Sigmoid colon (tissue), 6 donors: ENCODE measurements at regions not wholly inside any gene's neighbourhood (a gene's known extent, or its start where the extent isn't known, plus 50 kb on each side); places are given as distances from the start of the nearest gene placed in this dataset.
"Not testable (repeated sequence)": the region's sequence is repeated elsewhere in the genome, so short reads cannot be mapped to it uniquely, and the experiment has no call there.

Experiments
- DNase-seq: peaks from one replicate; pipeline ENCODE4 v3.0.0-alpha.2; 2019
- H3K27ac ChIP-seq, 4 donors: fragments of 200-600 bp; sonication (generic); one replicate each; pipeline ENCODE4 v1.5.1; 2016 to 2019; ENCODE audit warnings: mild to moderate bottlenecking in 1 of 4
- H3K27me3 ChIP-seq, 3 donors: fragments of 200-600 bp; sonication (generic); one replicate each; pipeline ENCODE4 v1.5.1; 2019; ENCODE audit warnings: mild to moderate bottlenecking in 1 of 3
- H3K36me3 ChIP-seq, 4 donors: fragments of 200-600 bp; sonication (generic); one replicate each; pipeline ENCODE4 v1.5.1; 2016 to 2019
- H3K4me1 ChIP-seq, 4 donors: fragments of 200-600 bp; sonication (generic); one replicate each; pipeline ENCODE4 v1.5.1; 2017 to 2019
- H3K4me3 ChIP-seq, 4 donors: fragments of 200-600 bp; sonication (generic); one replicate each; pipeline ENCODE4 v1.5.1; 2017 to 2019; ENCODE audit warnings: mild to moderate bottlenecking in 2 of 4, moderate library complexity in 1 of 4
- H3K9me3 ChIP-seq, 4 donors: fragments of 200-600 bp in 3 of 4; sonication (generic) in 3 of 4; one replicate each; pipeline versions ENCODE4 v1.5.1 to v1.6.1; 2013 to 2019
- CTCF ChIP-seq, 4 experiments: fragments of 450-650 bp in 3 of 4; fragments of 200-600 bp in 1 of 4; IDR thresholded peaks; one replicate each; pipeline ENCODE4 v1.5.1; 2016 to 2019; ENCODE audit warnings: antibody characterized with exemption in 4 of 4, mild to moderate bottlenecking in 3 of 4, moderate library complexity in 2 of 4
- EP300 ChIP-seq, 4 donors: sonication (generic); formaldehyde crosslinking; IDR thresholded peaks; one replicate each; pipeline ENCODE4 v1.6.1; 2017; ENCODE audit warnings: antibody characterized with exemption in 4 of 4
- POLR2A ChIP-seq, 2 donors: fragments of 450-650 bp; IDR thresholded peaks; one replicate each; pipeline ENCODE4 v1.6.1; 2016; ENCODE audit warnings: antibody characterized with exemption in 2 of 2, mild to moderate bottlenecking in 2 of 2, moderate library complexity in 2 of 2
- POLR2AphosphoS5 ChIP-seq, 4 donors: sonication (generic); formaldehyde crosslinking; IDR thresholded peaks; one replicate each; pipeline ENCODE4 v1.6.1; 2017; ENCODE audit warnings: antibody characterized with exemption in 4 of 4
- WGBS, 2 donors: extraction: QIAGEN DNeasy Blood & Tissue Kit; methylation state at CpG; one replicate each; pipeline ENCODE4 v1.1.7; 2013; 5-methylcytosine and 5-hydroxymethylcytosine counted together
- intact Hi-C: fragments of 100-400 bp; cut with DNase I; formaldehyde crosslinking; loops from one replicate; pipeline ENCODE4 v1.15.1; 2023
- donor health status: healthy with polysubstance abuse.
- donor health status: healthy.

GRCh38 chr6:50998905-50999304, 180.2 kb downstream of the TFAP2B start:
- Histone ChIP-seq H3K27ac (no peak overlapping the region), H3K27me3 (no peaks in the 10 kb centered on the region), H3K9me3 (no peaks in the 10 kb centered on the region), H3K36me3 (no peaks in the 10 kb centered on the region), H3K4me1 (no peaks in the 10 kb centered on the region), H3K4me3 (no peak overlapping the region)
- whole genome bisulfite sequencing, 2 donors, result 66 to 84% methylated on average over 1 of the region's 1 CpG
- intact Hi-C loops, result no loop called here
- no peak for DNase-seq
- TF ChIP-seq POLR2A (IDR thresholded peaks at IDR 0.05) (no peak), EP300 (IDR thresholded peaks at IDR 0.05) (no peak), POLR2AphosphoS5 (IDR thresholded peaks at IDR 0.05) (no peak), CTCF (IDR thresholded peaks at IDR 0.05) (no peak)

DNA sequence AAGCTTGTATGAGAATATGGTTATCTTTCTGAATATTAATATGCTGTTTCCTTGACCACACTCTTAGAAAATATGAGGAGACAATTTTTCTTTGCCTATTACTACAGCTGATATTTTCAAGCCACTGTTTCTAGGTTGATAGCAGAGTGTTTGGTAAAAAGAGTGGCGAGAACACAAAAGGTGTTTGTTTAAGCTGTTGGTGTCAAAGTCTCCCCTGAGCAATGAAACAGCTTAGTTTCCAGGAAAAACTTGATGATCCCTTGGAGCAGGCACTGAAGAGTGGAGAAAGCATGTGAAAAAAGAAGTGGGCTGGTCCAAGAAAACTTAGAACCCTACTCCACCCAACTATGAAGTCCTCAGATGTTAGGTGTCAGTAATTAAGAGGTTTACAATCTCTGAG, 182.7 kb downstream of the TFAP2B start:
- intact Hi-C loops, result no loop called here
- H3K4me1 ChIP-seq, result no peaks in the 10 kb centered on the region
- H3K27me3 ChIP-seq, result no peaks in the 10 kb centered on the region
- H3K36me3 ChIP-seq, result no peaks in the 10 kb centered on the region
- H3K27ac ChIP-seq, result no peak overlapping the region
- WGBS, 2 donors, result 36 to 69% methylated on average over 1 of the region's 1 CpG
- DNase-seq, result no peak
- H3K9me3 ChIP-seq, result no peaks in the 10 kb centered on the region
- TF ChIP-seq POLR2A (IDR thresholded peaks at IDR 0.05) (no peak), EP300 (IDR thresholded peaks at IDR 0.05) (no peak), CTCF (IDR thresholded peaks at IDR 0.05) (no peak), POLR2AphosphoS5 (IDR thresholded peaks at IDR 0.05) (no peak)
- no peak overlapping the region for H3K4me3 ChIP-seq

GRCh38 chr6:51004380-51004779, 185.7 kb downstream of the TFAP2B start:
- H3K4me3 ChIP-seq, result no peak overlapping the region
- H3K27me3 ChIP-seq, result no peaks in the 10 kb centered on the region
- H3K4me1 ChIP-seq, result no peaks in the 10 kb centered on the region
- H3K9me3 ChIP-seq, result peaks cover 0 to 4% (median 0%) of the 10 kb centered on the region in 4 donors
- WGBS, 2 donors, result 68 to 76% methylated on average over 4 of the region's 4 CpGs
- no peak overlapping the region for H3K27ac ChIP-seq
- no peak for DNase-seq
- no peaks in the 10 kb centered on the region for H3K36me3 ChIP-seq
- no peak for TF ChIP-seq POLR2AphosphoS5 (IDR thresholded peaks at IDR 0.05)
- no peak for TF ChIP-seq POLR2A (IDR thresholded peaks at IDR 0.05)
- TF ChIP-seq EP300 (IDR thresholded peaks at IDR 0.05), result no peak
- no peak for TF ChIP-seq CTCF (IDR thresholded peaks at IDR 0.05)
- intact Hi-C loops, result no loop called here

DNA sequence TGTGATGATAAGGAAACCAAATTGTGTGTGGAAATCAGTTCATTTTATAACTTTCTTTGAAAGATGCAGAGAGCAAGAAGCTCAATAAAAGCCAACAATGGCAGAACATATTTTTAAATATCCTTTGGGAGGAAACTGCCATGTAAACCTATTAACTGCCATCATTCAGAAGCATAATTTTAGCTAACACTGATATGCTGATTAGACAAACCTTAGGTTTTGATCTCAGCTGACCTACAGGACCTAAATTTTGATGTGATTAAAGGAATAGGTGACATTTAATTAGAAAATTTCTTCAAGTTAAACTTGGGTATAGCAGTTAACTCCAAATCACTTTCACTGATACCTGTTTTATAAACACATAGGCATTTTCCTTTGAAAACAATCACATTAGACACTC, 187.1 kb downstream of the TFAP2B start:
- intact Hi-C loops, result no loop called here
- DNase-seq, result no peak
- Histone ChIP-seq H3K9me3 (peaks cover 0 to 4% (median 0%) of the 10 kb centered on the region in 4 donors), H3K4me3 (no peak overlapping the region), H3K27me3 (no peaks in the 10 kb centered on the region), H3K4me1 (no peaks in the 10 kb centered on the region), H3K27ac (no peak overlapping the region), H3K36me3 (no peaks in the 10 kb centered on the region)
- TF ChIP-seq POLR2AphosphoS5 (IDR thresholded peaks at IDR 0.05), result no peak
- TF ChIP-seq POLR2A (IDR thresholded peaks at IDR 0.05), result no peak
- TF ChIP-seq EP300 (IDR thresholded peaks at IDR 0.05), result no peak
- TF ChIP-seq CTCF (IDR thresholded peaks at IDR 0.05), result no peak

DNA sequence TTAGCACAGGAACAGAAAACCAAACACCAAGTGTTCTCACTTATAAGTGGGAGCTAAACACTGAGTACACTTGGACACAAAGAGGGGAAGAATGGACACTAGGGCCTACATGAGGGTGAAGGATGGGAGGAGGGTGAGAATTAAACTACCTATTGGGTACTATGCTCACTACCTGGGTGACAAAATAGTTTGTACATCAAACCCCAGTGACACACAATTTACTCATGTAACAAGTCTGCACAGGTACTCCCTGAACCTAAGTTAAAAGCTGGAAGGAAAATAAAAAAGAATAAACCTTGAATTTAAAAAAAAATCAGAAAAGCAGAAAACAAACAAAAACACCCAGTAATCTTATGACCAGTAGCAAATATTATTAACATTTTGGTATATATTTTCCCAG, 188.6 kb downstream of the TFAP2B start:
- Histone ChIP-seq H3K36me3 (no peaks in the 10 kb centered on the region), H3K4me3 (no peak overlapping the region), H3K4me1 (no peaks in the 10 kb centered on the region), H3K27ac (no peak overlapping the region), H3K9me3 (peaks cover 0 to 4% (median 0%) of the 10 kb centered on the region in 4 donors), H3K27me3 (no peaks in the 10 kb centered on the region)
- intact Hi-C loops, result no loop called here
- TF ChIP-seq POLR2AphosphoS5 (IDR thresholded peaks at IDR 0.05) (no peak), EP300 (IDR thresholded peaks at IDR 0.05) (no peak), CTCF (IDR thresholded peaks at IDR 0.05) (no peak)
- DNase-seq, result no peak

DNA sequence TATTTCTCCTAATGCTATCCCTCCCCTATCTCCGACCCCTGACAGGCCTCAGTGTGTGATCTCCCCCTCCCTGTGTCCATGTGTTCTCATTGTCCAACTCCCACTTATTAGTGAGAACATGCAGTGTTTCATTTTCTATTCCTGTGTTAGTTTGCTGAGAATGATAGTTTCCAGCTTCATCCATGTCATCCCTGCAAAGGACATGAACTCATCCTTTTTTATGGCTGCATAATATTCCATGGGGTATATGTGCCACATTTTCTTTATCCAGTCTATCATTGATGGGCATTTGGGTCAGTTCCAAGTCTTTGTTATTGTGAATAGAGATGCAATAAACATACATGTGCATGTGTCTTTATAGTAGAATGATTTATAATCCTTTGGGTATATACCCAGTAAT, 190.0 kb downstream of the TFAP2B start:
- intact Hi-C loops, H3K9me3 ChIP-seq, H3K4me1 ChIP-seq, H3K27me3 ChIP-seq, DNase-seq, H3K27ac ChIP-seq, H3K4me3 ChIP-seq, H3K36me3 ChIP-seq: not testable (repeated sequence)
- WGBS, 2 donors, result 86 to 95% methylated on average over 1 of the region's 1 CpG
